MM.1S (cell line): ENCODE measurements at regions not wholly inside any gene's neighbourhood (a gene's known extent, or its start where the extent isn't known, plus 50 kb on each side); places are given as distances from the start of the nearest gene placed in this dataset.

ENCODE experiments used
- EZH2 ChIP-seq: fragments of 300-600 bp; sonication (generic); optimal IDR thresholded peaks from 2 replicates; pipeline ENCODE3; 2017; ENCODE audit warnings: low read depth, mild to moderate bottlenecking, antibody characterized with exemption, low read length, mixed read lengths
- TF ChIP-seq, protein P1 (sequence below): fragments of 300-600 bp; sonication (generic); IDR thresholded peaks from 2 replicates; pipeline ENCODE4 v1.5.1; 2016; ENCODE audit warnings: antibody characterized with exemption, low read length, mixed read lengths

GRCh38 chr1:219317762-219318353, 144.2 kb downstream of the LYPLAL1 start:
- TF ChIP-seq, protein P1, sequence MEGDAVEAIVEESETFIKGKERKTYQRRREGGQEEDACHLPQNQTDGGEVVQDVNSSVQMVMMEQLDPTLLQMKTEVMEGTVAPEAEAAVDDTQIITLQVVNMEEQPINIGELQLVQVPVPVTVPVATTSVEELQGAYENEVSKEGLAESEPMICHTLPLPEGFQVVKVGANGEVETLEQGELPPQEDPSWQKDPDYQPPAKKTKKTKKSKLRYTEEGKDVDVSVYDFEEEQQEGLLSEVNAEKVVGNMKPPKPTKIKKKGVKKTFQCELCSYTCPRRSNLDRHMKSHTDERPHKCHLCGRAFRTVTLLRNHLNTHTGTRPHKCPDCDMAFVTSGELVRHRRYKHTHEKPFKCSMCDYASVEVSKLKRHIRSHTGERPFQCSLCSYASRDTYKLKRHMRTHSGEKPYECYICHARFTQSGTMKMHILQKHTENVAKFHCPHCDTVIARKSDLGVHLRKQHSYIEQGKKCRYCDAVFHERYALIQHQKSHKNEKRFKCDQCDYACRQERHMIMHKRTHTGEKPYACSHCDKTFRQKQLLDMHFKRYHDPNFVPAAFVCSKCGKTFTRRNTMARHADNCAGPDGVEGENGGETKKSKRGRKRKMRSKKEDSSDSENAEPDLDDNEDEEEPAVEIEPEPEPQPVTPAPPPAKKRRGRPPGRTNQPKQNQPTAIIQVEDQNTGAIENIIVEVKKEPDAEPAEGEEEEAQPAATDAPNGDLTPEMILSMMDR, result no peak
- TF ChIP-seq EZH2, result no peak
